Epithelial cell of esophagus (primary cell): ENCODE measurements at regions not wholly inside any gene's neighbourhood (a gene's known extent, or its start where the extent isn't known, plus 50 kb on each side); places are given as distances from the start of the nearest gene placed in this dataset.
A peak's percentile ranks its signal among the peaks of the same experiment; 100 is the strongest.

Source experiments
- DNase-seq: peaks from one replicate; pipeline ENCODE4 v3.0.0; 2010; ENCODE audit warnings: low read depth
- H3K4me3 ChIP-seq: 2 replicates; pipeline ENCODE4 v1.5.1; 2011; ENCODE audit warnings: mild to moderate bottlenecking, low read length, control low read depth
- CTCF ChIP-seq: IDR thresholded peaks from 2 replicates; pipeline ENCODE4 v1.5.1; 2011; ENCODE audit warnings: low read depth, mild to moderate bottlenecking, low read length, control low read depth, inconsistent platforms; ENCODE audit not compliant: insufficient read depth; ENCODE audit errors: missing control alignments

- no peak overlapping the region for H3K4me3 ChIP-seq
- no peak for DNase-seq
- no peak for TF ChIP-seq CTCF
Observed at GRCh38 chr9:90540734-90541133, 101.9 kb downstream of the DIRAS2 start.

- no peak overlapping the region for H3K4me3 ChIP-seq
- no peak for TF ChIP-seq CTCF
Observed at GRCh38 chr9:90544488-90544887, 98.1 kb downstream of the DIRAS2 start.

GRCh38 chr9:90546200-90546599 is 96.4 kb downstream of the DIRAS2 start:
- no peak overlapping the region for H3K4me3 ChIP-seq

More at GRCh38 chr9:90544488-90544887, 98.1 kb downstream of the DIRAS2 start:
- DNase-seq: no peak

GRCh38 chr9:90547896-90548295 is 94.7 kb downstream of the DIRAS2 start:
- H3K4me3 ChIP-seq: no peak overlapping the region
- no peak for TF ChIP-seq CTCF
- DNase-seq: peak; percentile 11

More at GRCh38 chr9:90546200-90546599, 96.4 kb downstream of the DIRAS2 start:
- TF ChIP-seq CTCF: no peak
- DNase-seq: peak; percentile 81

GRCh38 chr9:90552317-90552716 is 90.3 kb downstream of the DIRAS2 start:
- no peak for DNase-seq
- no peak for TF ChIP-seq CTCF
- H3K4me3 ChIP-seq: no peak overlapping the region

GRCh38 chr9:90555351-90556057 is 87.1 kb downstream of the DIRAS2 start:
- H3K4me3 ChIP-seq: no peak overlapping the region
- no peak for DNase-seq
- TF ChIP-seq CTCF: no peak
